Activated CD8-positive, alpha-beta memory T cell treated with anti-CD3 and anti-CD28 coated beads, Interleukin-2, amount 10 ng/mL, durations not matched to agents 7 days and 5 days (primary cell): ENCODE measurements at regions not wholly inside any gene's neighbourhood (a gene's known extent, or its start where the extent isn't known, plus 50 kb on each side); places are given as distances from the start of the nearest gene placed in this dataset.
"Not testable (repeated sequence)": the region's sequence is repeated elsewhere in the genome, so short reads cannot be mapped to it uniquely, and the experiment has no call there.

Experiments
- ATAC-seq: fragments of 150-1000 bp; cut with Tn5 transposase; one replicate; pipeline ENCODE4 v1.10.0; 2021; ENCODE audit warnings: moderate library complexity
- CTCF ChIA-PET: fragments of 350-600 bp; sonication (Branson Sonifier 250); formaldehyde crosslinking; loops from one replicate; lab custom pipeline; 2021; ENCODE audit warnings: antibody characterized with exemption; lab: Charles Lee
- DNase-seq: peaks from one replicate; pipeline ENCODE4 v3.0.0-alpha.2; 2020
- H3K27ac Mint-ChIP-seq: one replicate; pipeline ENCODE4 v1.8.0; 2021; ENCODE audit warnings: mild to moderate bottlenecking, mixed read lengths
- H3K27me3 Mint-ChIP-seq: one replicate; pipeline ENCODE4 v1.8.0; 2021; ENCODE audit warnings: mixed read lengths
- H3K36me3 Mint-ChIP-seq: one replicate; pipeline ENCODE4 v1.8.0; 2021; ENCODE audit warnings: mild to moderate bottlenecking, mixed read lengths
- H3K4me1 Mint-ChIP-seq: one replicate; pipeline ENCODE4 v1.8.0; 2021; ENCODE audit warnings: mixed read lengths
- H3K4me3 Mint-ChIP-seq: one replicate; pipeline ENCODE4 v1.8.0; 2021; ENCODE audit warnings: mild to moderate bottlenecking, moderate library complexity, mixed read lengths
- H3K9me3 Mint-ChIP-seq: one replicate; pipeline ENCODE4 v1.8.0; 2022; ENCODE audit warnings: low read depth, mixed read lengths

DNA sequence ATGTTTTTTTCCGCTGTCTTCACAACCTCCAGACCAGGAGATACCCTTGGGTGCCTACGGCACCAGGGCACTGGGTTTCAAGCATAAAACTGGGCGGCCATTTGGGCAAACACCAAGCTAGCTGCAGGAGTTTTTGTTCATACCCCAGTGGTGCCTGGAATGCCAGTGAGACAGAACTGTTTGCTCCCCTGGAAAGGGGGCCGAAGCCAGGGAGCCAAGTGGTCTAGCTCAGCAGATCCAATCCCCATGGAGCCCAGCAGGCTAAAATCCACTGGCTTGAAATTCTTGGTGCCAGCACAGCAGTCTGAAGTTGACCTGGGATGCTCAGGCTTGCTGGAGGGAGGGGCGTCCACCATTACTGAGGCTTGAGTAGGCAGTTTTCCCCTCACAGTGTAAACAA lies 265.3 kb upstream of the ZEB2 start:
- no peak for DNase-seq
- Mint-ChIP-seq H3K4me3 (no peak overlapping the region), H3K9me3 (no peaks in the 10 kb centered on the region)

DNA sequence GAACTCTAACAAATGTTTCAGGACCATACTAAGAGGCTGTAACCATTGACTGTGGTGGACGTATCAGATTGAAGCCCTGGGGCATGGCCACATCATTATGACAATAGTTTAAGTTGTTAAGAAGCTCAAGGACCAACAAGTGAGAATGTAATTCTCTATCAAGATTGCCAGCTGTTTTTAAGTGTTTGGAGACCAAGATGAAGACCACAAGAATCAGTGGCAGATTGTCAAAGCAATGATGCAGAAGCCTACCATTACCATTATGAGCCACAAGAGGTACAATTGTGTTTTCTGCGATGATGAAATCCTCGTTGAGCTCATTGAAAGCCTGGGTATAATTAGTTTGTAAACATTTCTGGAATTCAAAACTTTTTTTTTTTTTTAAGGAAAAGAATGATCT lies 261.1 kb upstream of the ZEB2 start:
- peaks cover 7% of the 10 kb centered on the region for H3K27me3 Mint-ChIP-seq
- no peaks in the 10 kb centered on the region for H3K4me1 Mint-ChIP-seq
- ATAC-seq (no peak), DNase-seq (no peak)
- no peaks in the 10 kb centered on the region for H3K9me3 Mint-ChIP-seq
- no peak overlapping the region for H3K27ac Mint-ChIP-seq
- no peaks in the 10 kb centered on the region for H3K36me3 Mint-ChIP-seq
- CTCF ChIA-PET: no interaction called here
- no peak overlapping the region for H3K4me3 Mint-ChIP-seq

More for the DNA sequence above, 265.3 kb upstream of the ZEB2 start:
- H3K36me3 Mint-ChIP-seq: no peaks in the 10 kb centered on the region
- no peak for ATAC-seq
- peaks cover 33% of the 10 kb centered on the region for H3K27me3 Mint-ChIP-seq
- CTCF ChIA-PET: no interaction called here
- H3K27ac Mint-ChIP-seq: no peak overlapping the region
- H3K4me1 Mint-ChIP-seq: no peaks in the 10 kb centered on the region

DNA sequence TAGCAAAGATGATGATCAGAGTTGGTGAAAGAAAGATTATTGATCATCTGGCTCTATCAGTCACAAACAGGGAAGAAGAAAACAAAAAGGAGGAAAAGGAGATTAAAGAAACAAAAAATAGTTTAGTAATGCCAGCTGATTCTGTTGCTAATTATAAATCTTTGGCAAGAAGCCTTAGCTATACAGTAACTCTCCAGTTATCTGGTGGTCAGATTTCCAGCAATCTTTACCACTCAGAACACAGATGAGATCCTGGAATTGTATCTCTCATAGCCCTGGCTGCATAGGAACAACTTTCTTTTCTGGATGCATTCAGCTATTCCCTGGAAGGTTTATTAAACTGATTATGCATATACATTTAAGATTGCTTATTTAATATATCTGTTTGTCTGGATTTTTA lies 256.8 kb upstream of the ZEB2 start:
- H3K27ac Mint-ChIP-seq: no peak overlapping the region
- no peak overlapping the region for H3K4me3 Mint-ChIP-seq
- CTCF ChIA-PET: no interaction called here

DNA sequence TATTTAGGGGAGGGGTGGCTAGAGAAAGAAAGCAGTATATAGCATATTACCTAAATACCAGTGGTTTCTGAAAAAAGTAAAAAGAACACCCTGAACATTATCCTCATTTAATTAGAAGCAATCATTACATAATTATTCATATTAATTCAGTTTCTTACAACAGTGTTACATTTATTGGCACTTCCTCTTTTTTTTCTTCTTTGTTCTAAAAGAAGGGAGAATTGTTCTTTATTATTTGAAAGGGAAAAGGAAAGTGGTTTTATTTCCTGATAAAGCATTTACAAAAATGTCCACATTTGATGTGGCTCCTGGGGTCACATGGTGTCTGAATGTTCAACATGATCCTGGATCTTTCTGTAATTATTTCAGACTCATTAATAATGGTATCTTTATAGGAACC lies 254.9 kb upstream of the ZEB2 start:
- peaks cover 9% of the 10 kb centered on the region for H3K27me3 Mint-ChIP-seq
- no peak for ATAC-seq

More for the DNA sequence above, 256.8 kb upstream of the ZEB2 start:
- Mint-ChIP-seq H3K4me1 (no peaks in the 10 kb centered on the region), H3K36me3 (no peaks in the 10 kb centered on the region), H3K9me3 (no peaks in the 10 kb centered on the region), H3K27me3 (peaks cover 5% of the 10 kb centered on the region)
- ATAC-seq (no peak), DNase-seq (no peak)

DNA sequence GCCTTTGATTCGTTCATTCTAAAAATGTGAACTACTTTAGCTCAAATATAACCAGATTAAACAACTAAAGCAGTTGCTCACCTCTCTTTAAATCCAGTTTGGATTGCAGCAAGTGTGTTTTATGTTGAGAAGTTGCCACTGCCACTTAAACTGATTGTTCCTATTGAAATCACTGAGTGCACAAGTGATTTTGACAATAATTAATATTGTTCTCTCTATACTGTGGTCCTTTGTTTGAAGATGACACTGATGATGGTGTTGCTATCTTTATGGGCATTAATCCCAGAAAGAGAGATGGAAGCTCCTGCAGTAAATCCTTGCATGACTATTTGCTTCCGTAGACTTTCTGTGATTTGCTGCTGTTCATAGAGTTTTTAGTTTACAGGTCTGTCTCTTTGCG lies 251.4 kb upstream of the ZEB2 start:
- H3K36me3 Mint-ChIP-seq: no peaks in the 10 kb centered on the region
- H3K4me3 Mint-ChIP-seq: no peak overlapping the region
- H3K27me3 Mint-ChIP-seq: peaks cover 21% of the 10 kb centered on the region
- H3K4me1 Mint-ChIP-seq: no peaks in the 10 kb centered on the region
- H3K27ac Mint-ChIP-seq: no peak overlapping the region
- CTCF ChIA-PET: no interaction called here
- no peak for DNase-seq
- no peaks in the 10 kb centered on the region for H3K9me3 Mint-ChIP-seq
- ATAC-seq: no peak

More for the DNA sequence above, 254.9 kb upstream of the ZEB2 start:
- CTCF ChIA-PET: no interaction called here
- H3K9me3 Mint-ChIP-seq: no peaks in the 10 kb centered on the region
- H3K36me3 Mint-ChIP-seq: no peaks in the 10 kb centered on the region
- no peaks in the 10 kb centered on the region for H3K4me1 Mint-ChIP-seq
- no peak for DNase-seq
- no peak overlapping the region for H3K27ac Mint-ChIP-seq
- H3K4me3 Mint-ChIP-seq: no peak overlapping the region

DNA sequence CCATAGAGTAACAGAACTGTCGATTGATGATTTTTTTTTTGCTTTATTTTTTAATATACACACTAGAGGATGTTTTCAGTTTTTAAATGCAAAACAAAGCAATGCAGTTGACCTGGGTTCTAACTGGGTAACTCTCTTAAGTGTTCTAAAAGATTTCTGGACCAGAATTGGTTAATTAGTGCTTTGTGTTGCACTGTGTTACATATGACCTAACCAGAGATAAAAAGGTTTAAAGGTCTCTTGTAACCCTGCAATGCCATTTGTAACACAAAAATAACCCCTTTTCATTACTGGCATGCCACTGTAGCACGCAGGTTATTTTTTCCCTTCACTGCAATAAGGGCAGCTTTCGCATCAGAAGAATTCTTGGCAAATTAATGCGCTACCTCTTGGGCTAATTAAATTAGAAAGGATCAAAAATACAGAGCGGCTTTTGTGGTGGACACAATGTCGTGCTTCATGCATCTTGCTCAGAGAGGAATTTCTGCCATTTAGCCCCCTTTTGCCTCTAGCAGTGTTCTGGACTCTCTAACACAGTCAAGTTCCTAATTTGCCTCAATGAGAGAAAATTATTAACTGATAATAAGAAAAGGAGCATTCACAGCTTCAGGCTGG lies 250.8 kb upstream of the ZEB2 start:
- Mint-ChIP-seq H3K9me3 (no peaks in the 10 kb centered on the region), H3K36me3 (no peaks in the 10 kb centered on the region), H3K27ac (no peak overlapping the region), H3K27me3 (peaks cover 21% of the 10 kb centered on the region), H3K4me1 (no peaks in the 10 kb centered on the region), H3K4me3 (no peak overlapping the region)
- no peak for DNase-seq
- CTCF ChIA-PET: no interaction called here
- no peak for ATAC-seq

GRCh38 chr2:144760939-144761338 lies 241.0 kb upstream of the ZEB2 start:
- H3K27ac Mint-ChIP-seq, ATAC-seq, H3K4me1 Mint-ChIP-seq, DNase-seq, H3K36me3 Mint-ChIP-seq, CTCF ChIA-PET, H3K9me3 Mint-ChIP-seq, H3K4me3 Mint-ChIP-seq: not testable (repeated sequence)
- H3K27me3 Mint-ChIP-seq: peaks cover 21% of the 10 kb centered on the region

DNA sequence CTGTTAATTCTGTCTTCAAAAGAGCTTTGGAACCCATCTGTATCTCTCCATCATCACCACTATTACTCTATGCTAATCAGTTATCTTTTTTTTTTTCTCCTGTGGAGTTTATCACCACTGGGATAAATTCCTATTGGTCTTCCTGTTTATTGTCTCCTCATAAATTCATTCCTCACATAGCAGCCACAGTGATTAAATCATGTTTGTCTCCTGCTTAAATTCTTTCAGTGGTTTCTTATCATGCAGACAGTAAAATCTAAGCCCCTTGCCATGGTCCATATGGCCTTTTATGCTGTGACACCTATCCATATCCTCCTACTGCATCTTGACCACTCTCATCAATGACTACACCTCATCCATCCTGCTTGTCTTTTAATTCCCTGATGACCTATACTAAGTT lies 239.8 kb upstream of the ZEB2 start:
- CTCF ChIA-PET: no interaction called here
- Mint-ChIP-seq H3K27ac (no peak overlapping the region), H3K27me3 (peaks cover 15% of the 10 kb centered on the region), H3K9me3 (no peaks in the 10 kb centered on the region), H3K4me1 (no peaks in the 10 kb centered on the region), H3K36me3 (no peaks in the 10 kb centered on the region), H3K4me3 (no peak overlapping the region)
- no peak for DNase-seq
- ATAC-seq: no peak

GRCh38 chr2:144758196-144758595 lies 238.3 kb upstream of the ZEB2 start:
- H3K27ac Mint-ChIP-seq, H3K4me3 Mint-ChIP-seq, DNase-seq, H3K9me3 Mint-ChIP-seq, CTCF ChIA-PET, H3K4me1 Mint-ChIP-seq, H3K36me3 Mint-ChIP-seq, ATAC-seq: not testable (repeated sequence)
- peaks cover 10% of the 10 kb centered on the region for H3K27me3 Mint-ChIP-seq

DNA sequence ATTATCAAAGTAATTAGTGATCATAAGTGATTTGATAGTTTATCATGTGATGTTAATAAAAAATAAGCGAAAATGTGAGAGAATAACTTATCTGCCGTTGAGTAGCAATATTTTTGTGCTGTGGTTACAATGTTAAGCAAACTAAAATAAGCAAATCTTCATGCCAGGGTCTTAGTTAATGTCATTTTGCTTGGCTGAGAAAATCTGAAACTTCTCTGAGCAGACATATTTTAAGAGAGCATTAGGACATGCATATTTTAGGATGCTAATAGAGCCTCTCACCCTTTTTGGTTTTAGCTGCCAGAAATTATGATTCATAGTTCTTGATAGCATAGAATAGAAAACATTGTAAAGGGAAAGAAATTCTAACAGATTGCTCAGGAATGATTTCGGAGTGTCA lies 233.5 kb upstream of the ZEB2 start:
- CTCF ChIA-PET: no interaction called here
- Mint-ChIP-seq H3K4me3 (no peak overlapping the region), H3K27ac (no peak overlapping the region), H3K27me3 (peaks cover 2% of the 10 kb centered on the region), H3K36me3 (no peaks in the 10 kb centered on the region), H3K9me3 (peaks cover 1% of the 10 kb centered on the region), H3K4me1 (no peaks in the 10 kb centered on the region)
- DNase-seq (no peak), ATAC-seq (no peak)

- ATAC-seq (no peak), DNase-seq (no peak)
- Mint-ChIP-seq H3K4me3 (no peak overlapping the region), H3K36me3 (peaks cover 1% of the 10 kb centered on the region), H3K9me3 (peaks cover 8% of the 10 kb centered on the region), H3K27ac (no peak overlapping the region), H3K27me3 (peaks cover 2% of the 10 kb centered on the region), H3K4me1 (no peaks in the 10 kb centered on the region)
- CTCF ChIA-PET: no interaction called here
These were observed 231.4 kb upstream of the ZEB2 start for GRCh38 chr2:144751142-144751905.

DNA sequence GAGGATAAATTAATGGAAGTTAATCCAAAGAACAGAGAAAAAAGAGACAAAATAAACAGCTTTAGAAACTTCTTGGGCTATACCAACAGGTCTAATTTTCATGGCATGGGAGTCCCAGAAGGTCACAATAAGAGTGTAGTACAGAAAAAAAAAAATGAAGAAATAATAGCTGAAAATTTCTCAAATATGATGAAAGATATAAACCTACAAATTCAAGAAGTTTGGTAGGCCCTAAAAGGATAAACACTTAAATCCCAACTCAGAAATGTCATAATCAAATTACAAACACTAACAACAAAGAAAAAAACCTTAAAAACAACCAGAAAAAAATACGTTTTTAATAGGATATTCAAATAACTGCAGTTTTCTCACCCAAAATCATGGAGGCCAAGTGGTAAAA lies 229.3 kb upstream of the ZEB2 start:
- H3K27me3 Mint-ChIP-seq: peaks cover 2% of the 10 kb centered on the region
- H3K9me3 Mint-ChIP-seq: peaks cover 11% of the 10 kb centered on the region
- no peaks in the 10 kb centered on the region for H3K4me1 Mint-ChIP-seq
- no peak for ATAC-seq
- no peak for DNase-seq
- CTCF ChIA-PET: no interaction called here
- H3K4me3 Mint-ChIP-seq: no peak overlapping the region
- no peak overlapping the region for H3K27ac Mint-ChIP-seq
- peaks cover 1% of the 10 kb centered on the region for H3K36me3 Mint-ChIP-seq

GRCh38 chr2:144748443-144748842 lies 228.5 kb upstream of the ZEB2 start:
- ATAC-seq (no peak), DNase-seq (no peak)
- H3K27me3 Mint-ChIP-seq: peaks cover 2% of the 10 kb centered on the region
- peaks cover 11% of the 10 kb centered on the region for H3K9me3 Mint-ChIP-seq
- peaks cover 1% of the 10 kb centered on the region for H3K36me3 Mint-ChIP-seq
- CTCF ChIA-PET: interaction anchor here (0.7 kb wide), 1 partner anchor 1774 kb away, joined by 3 read pairs; no protein-coding TSS in a partner anchor
- H3K4me3 Mint-ChIP-seq: no peak overlapping the region
- H3K27ac Mint-ChIP-seq: no peak overlapping the region
- no peaks in the 10 kb centered on the region for H3K4me1 Mint-ChIP-seq

DNA sequence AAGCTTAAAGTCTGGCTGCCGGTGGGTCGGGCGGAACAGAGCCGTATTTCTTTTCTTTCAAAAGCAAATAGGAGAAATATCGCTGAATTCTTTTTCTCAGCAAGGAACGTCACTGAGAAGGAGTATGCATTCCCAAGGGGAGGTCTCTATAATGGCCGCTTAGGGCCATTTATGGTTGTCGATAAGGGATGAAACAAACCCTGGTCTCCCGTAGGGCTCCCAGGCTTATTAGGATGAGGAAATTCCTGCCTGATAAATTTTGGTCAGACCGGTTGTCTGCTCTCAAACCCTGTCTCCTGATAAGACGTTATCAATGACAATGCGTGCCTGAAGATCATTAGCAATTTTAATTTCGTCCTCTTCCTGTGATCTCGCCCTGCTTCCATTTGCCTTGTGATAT lies 227.7 kb upstream of the ZEB2 start:
- CTCF ChIA-PET: no interaction called here
- H3K9me3 Mint-ChIP-seq: peaks cover 11% of the 10 kb centered on the region

More for the DNA sequence above, 227.7 kb upstream of the ZEB2 start:
- Mint-ChIP-seq H3K27me3 (peaks cover 2% of the 10 kb centered on the region), H3K4me3 (no peak overlapping the region), H3K4me1 (no peaks in the 10 kb centered on the region), H3K36me3 (peaks cover 1% of the 10 kb centered on the region), H3K27ac (no peak overlapping the region)
- DNase-seq: no peak
- no peak for ATAC-seq
